ENCODE measurements at regions not wholly inside any gene's neighbourhood (a gene's known extent, or its start where the extent isn't known, plus 50 kb on each side); places are given as distances from the start of the nearest gene placed in this dataset.

DNA sequence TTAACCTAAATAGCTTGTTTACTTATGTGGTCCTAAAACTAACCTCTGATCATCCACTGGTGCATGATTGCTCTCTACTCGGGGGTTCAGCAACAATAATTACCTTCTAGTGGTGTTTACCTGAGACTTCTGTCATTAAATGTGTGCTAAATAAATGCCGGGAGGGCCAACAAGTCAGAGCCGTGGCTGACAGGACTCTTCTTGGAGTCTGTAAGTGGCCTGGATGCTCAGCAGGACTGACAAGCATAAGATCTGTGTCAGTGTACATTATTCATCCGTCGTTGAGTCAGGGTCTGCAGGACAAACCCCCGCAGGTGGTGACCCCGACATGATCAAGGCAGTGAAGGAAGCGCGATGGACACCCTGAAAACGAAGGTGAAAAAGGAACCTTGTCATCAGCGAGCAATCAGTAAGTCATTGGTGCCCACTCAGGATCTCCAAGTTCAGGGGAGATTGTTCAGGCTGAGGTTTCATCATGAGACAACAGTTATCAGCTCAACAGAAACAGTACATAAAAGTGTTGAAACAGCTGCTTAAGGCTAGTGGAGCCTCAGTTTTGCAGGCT is 1466.9 kb downstream of the UQCRFS1 start:
- no peak overlapping the region for H3K4me3 ChIP-seq
- peak overlapping the region; percentile 54 for H3K27ac ChIP-seq
- peaks cover 5% of the 10 kb centered on the region for H3K4me1 ChIP-seq
- no peak for DNase-seq
- no peaks in the 10 kb centered on the region for H3K36me3 ChIP-seq
- H3K9me3 ChIP-seq (replicated peaks), result no peaks in the 10 kb centered on the region
- no peaks in the 10 kb centered on the region for H3K27me3 ChIP-seq

DNA sequence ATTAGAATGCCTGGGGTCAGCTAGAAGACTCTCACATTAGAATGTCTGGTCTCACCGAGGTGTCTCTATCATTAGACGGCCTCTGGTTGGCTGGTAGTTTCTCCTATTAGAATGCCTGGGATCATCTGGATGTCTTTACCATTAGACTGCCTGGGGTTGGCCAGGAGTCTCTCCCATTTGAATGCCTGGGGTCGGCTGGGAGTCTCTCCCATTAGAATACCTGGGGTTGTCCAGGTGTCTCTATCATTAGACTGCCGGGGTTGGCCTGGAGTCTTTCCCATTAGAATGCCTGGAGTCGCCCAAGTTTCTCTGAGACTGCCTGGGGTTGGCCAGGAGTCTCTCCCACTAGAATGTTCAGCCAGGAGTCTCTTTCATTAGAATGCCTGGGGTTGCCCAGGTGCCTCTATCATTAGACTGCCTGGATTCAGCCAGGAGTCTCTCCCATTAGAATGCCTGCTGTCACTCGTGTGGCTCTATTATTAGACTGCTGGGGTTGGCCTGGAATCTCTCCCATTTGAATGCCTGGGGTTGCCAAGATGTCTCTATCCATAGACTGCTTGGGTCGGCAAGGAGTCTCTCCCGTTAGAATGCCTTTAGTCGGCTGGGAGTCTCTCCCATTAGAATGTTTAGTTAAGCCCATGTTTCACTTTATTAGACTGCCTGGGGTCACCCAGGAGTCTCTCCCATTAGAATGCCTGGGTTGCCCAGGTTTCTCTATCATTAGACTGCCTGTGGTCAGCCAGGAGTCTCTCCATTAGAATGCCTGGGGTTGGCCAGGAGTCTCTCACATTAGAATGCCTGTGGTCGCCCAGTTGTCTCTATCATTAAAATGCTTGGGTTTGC is 1467.8 kb downstream of the UQCRFS1 start:
- Histone ChIP-seq H3K9me3 (replicated peaks) (no peaks in the 10 kb centered on the region), H3K4me3 (no peak overlapping the region), H3K36me3 (no peaks in the 10 kb centered on the region), H3K27me3 (no peaks in the 10 kb centered on the region), H3K4me1 (peaks cover 7% of the 10 kb centered on the region), H3K27ac (peak overlapping the region; percentile 54)
- DNase-seq, result peak; percentile 55 to 71

DNA sequence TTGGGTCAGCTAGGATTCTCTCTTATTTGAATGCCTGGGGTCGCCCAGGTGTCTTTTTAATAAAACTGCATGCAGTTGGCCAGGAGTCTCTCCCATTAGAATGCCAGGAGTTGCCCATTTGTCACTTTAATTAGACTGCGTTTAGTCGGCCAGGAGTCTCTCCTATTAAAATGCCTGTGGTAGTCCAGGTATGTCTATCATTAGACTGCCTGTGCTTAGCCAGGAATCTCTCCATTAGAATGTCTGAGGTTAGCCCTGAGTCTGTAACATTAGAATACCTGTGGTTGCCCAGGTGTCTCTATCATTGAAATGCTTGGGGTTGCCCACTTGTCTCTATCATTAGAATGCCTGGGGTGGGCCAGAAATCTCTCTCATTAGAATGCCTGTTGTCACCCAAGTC is 1470.9 kb downstream of the UQCRFS1 start:
- no peak for DNase-seq
- Histone ChIP-seq H3K27me3 (no peaks in the 10 kb centered on the region), H3K4me1 (peaks cover 12% of the 10 kb centered on the region), H3K9me3 (replicated peaks) (peaks cover 4% of the 10 kb centered on the region; the same call in 1 of the 2 replicates), H3K36me3 (no peaks in the 10 kb centered on the region), H3K27ac (no peak overlapping the region), H3K4me3 (no peak overlapping the region)

DNA sequence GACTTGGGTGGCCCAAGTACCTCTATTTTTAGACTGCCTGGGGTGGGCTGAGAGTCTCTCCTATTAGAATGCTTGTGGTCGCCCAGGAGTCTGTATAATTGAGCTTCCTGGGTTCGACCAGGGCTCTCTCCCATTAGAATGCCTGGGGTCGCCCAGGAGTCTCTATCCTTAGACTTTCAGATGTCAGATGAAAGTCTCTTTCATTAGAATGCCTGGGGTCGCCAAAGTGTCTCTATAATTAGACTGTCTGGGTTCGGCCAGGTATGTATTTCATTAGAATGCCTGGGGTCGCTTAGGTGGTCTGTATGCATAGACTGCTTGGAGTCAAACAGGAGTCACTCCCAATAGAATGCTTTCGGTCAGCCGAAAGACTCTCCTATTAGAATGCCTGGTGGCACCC is 1471.7 kb downstream of the UQCRFS1 start:
- no peak overlapping the region for H3K27ac ChIP-seq
- peaks cover 12% of the 10 kb centered on the region for H3K4me1 ChIP-seq
- H3K4me3 ChIP-seq, result no peak overlapping the region
- H3K9me3 ChIP-seq (replicated peaks), result peaks cover 4% of the 10 kb centered on the region; the same call in 1 of the 2 replicates
- H3K27me3 ChIP-seq, result no peaks in the 10 kb centered on the region
- no peaks in the 10 kb centered on the region for H3K36me3 ChIP-seq
- DNase-seq, result peak in 1 of 2 experiments; percentile 15

DNA sequence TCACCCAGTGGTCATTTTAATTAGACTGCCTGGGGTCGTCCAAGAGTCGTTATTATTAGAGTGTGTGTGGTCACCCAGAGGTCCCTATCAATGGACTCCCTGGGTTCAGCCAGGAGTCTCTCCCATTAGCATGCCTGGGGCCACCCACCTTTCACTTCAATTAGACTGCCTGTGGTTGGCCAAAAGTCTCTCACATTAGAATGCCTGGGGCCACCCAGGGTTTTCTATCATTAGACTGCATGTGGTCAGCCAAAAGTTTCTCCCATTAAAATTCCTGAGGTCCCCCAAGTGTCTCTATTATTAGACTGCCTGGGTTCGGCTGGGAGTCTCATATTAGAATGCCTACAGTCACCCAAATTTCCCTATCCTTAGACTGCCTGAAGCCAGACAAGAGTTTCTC is 1472.6 kb downstream of the UQCRFS1 start:
- H3K4me3 ChIP-seq, result no peak overlapping the region
- no peaks in the 10 kb centered on the region; the same call in 1 of the 2 replicates for H3K36me3 ChIP-seq
- peak overlapping the region; percentile 34; the same call in 1 of the 2 replicates for H3K27ac ChIP-seq
- DNase-seq, result peak; percentile 75 to 89
- H3K9me3 ChIP-seq (replicated peaks), result peaks cover 4% of the 10 kb centered on the region; the same call in 1 of the 2 replicates
- peaks cover 12% of the 10 kb centered on the region for H3K4me1 ChIP-seq
- H3K27me3 ChIP-seq, result no peaks in the 10 kb centered on the region

DNA sequence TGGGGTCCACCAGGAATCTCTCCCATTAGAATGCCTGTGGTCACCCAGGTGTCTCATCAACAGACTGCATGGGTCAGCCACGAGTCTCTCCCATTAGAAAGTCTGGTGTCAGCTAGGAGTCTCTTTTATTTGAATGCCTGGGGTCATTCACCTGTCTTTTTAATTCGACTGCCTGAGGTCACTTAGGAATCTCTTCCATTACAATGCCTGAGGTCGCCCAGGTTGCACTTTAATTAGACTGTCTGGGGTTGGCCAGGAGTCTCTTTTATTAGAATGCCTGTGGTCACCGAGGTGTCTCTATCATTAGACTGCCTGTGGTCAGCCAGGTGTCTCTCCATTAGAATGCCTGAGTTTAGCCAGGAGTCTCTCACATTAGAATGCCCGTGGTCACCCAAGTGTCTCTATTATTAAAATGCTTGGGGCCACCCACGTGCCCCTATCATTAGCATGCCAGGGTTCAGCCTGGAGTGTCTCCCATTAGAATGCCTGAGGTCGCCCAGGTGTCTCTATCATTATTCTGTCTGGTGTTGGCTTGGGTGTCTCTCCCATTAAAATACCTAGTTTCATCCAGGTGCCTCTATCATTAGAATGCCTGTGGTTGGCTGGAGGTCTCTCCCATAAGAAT is 1474.3 kb downstream of the UQCRFS1 start:
- Histone ChIP-seq H3K27me3 (no peaks in the 10 kb centered on the region), H3K4me1 (peaks cover 8% of the 10 kb centered on the region; the same call in 1 of the 2 replicates), H3K4me3 (no peak overlapping the region), H3K27ac (no peak overlapping the region), H3K9me3 (replicated peaks) (peaks cover 4% of the 10 kb centered on the region; the same call in 1 of the 2 replicates), H3K36me3 (peaks cover 2% of the 10 kb centered on the region; the same call in 1 of the 2 replicates)
- DNase-seq, result no peak

DNA sequence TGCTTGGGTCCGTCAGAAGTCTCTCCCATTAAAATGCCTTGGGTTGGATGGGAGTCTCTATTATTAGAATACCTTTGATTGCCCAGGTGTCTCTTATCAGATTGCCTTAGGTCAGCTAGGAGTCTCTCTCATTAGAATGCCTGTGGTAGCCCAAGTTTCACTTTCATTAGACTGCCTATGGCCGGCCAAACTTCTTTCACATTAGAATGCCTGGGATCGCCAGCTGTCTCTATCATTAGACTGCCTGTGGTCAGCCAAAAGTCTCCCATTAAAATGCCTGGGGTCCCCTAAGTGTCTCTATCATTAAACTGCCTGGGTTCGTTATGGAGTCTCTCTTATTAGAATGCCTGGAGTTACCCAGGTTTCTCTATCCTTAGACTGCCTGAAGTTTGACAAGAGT is 1476.7 kb downstream of the UQCRFS1 start:
- H3K9me3 ChIP-seq (replicated peaks), result peaks cover 22% of the 10 kb centered on the region
- H3K27me3 ChIP-seq, result no peaks in the 10 kb centered on the region
- no peak overlapping the region for H3K27ac ChIP-seq
- H3K4me3 ChIP-seq, result no peak overlapping the region
- H3K36me3 ChIP-seq, result peaks cover 19% of the 10 kb centered on the region
- peaks cover 8% of the 10 kb centered on the region; the same call in 1 of the 2 replicates for H3K4me1 ChIP-seq
- no peak for DNase-seq

DNA sequence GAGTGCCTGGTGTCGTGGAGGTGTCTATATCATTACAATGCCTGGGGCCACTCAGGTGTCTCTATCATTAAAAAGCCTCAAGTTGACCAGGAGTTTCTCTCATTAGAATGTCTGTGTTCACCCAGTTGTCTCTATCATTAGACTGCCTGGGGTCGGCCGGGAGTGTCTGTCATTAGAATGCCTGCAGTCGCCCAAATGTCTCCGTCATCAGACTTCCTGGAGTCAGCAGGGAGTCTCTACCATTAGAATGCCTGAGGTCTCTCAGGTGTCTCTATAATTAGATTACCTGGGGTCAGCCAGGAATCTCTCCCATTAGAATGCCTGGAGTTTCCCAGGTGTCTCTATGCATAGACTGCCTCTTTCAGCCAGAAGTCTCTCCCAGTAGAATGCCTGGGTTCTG is 1477.6 kb downstream of the UQCRFS1 start:
- no peak for DNase-seq
- Histone ChIP-seq H3K4me3 (no peak overlapping the region), H3K36me3 (peaks cover 21% of the 10 kb centered on the region), H3K27me3 (no peaks in the 10 kb centered on the region), H3K9me3 (replicated peaks) (peaks cover 25% of the 10 kb centered on the region), H3K4me1 (peaks cover 7% of the 10 kb centered on the region; the same call in 1 of the 2 replicates), H3K27ac (no peak overlapping the region)

DNA sequence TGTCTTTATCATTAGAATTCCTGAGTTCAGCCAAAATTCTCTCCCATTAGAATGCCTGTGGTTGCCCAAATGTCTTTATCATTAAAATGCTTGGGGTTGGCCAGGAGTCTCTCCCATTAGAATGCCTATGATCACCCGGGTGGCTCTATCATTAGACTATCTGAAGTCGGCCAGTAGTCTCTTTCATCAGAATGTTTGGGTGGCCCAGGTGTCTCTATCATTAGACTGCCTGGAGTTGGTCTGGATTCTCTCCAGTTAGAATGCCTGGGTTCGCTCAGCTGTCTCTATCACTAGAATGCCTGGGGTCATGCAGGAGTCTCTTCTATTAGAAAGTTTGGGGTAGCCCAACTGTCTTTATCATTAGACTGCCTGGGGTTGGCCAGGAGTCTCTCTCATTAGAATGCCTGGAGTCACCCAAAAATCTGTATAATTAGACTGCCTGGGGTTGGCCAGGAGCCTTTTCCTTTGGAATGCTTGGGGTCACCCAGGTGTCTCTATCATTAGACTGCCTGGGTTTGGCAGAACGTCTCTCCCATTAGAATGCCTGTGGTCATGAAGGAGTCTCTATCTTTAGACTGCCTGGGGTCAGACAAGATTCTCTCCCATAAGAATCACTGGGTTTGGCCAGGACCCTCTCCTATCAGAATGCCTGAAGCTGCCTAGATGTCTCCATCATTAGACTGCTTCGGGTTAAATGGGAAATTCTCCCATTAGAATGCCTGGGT is 1478.3 kb downstream of the UQCRFS1 start:
- H3K36me3 ChIP-seq, result peaks cover 25% of the 10 kb centered on the region
- no peak overlapping the region for H3K27ac ChIP-seq
- H3K9me3 ChIP-seq (replicated peaks), result peaks cover 27% of the 10 kb centered on the region
- DNase-seq, result no peak
- H3K27me3 ChIP-seq, result no peaks in the 10 kb centered on the region
- no peak overlapping the region for H3K4me3 ChIP-seq
- peaks cover under 1% of the 10 kb centered on the region; the same call in 1 of the 2 replicates for H3K4me1 ChIP-seq

DNA sequence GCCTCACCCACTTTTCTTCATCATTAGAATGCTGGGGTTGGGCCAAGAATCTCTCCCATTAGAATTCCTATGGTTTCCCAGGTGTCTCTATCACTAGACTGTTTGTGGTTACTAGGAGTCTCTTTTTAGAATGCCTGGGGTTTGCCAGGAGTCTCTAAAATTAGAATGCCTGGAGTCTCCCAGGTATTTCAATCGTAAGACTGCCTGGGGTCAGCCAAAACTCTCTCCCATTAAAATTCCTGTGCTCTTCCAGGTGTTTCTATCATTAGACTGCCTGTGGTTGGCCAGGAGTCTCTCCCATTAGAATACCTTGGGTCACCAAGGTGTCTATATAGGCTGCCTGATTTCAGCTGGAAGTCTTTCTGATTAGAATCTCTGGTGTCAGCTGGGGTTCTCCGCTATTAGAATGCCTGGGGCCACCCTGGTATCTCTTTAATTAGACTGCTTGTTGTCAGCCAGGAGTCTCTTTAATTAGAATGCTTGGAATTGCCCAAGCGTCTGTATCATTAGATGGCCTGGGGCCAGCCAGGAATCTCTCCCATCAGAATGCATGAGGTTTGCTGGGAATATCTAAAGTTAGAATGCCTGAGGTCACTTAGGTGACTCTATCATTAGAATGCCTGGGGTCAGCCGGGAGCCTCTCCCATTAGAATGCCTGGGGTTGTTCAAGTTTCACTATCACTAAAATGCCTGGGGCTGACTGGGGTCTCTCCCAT is 1479.2 kb downstream of the UQCRFS1 start:
- H3K36me3 ChIP-seq, result peaks cover 29% of the 10 kb centered on the region
- no peaks in the 10 kb centered on the region for H3K27me3 ChIP-seq
- H3K4me3 ChIP-seq, result no peak overlapping the region
- H3K9me3 ChIP-seq (replicated peaks), result peaks cover 25% of the 10 kb centered on the region
- H3K27ac ChIP-seq, result no peak overlapping the region
- no peaks in the 10 kb centered on the region for H3K4me1 ChIP-seq
- DNase-seq, result no peak

DNA sequence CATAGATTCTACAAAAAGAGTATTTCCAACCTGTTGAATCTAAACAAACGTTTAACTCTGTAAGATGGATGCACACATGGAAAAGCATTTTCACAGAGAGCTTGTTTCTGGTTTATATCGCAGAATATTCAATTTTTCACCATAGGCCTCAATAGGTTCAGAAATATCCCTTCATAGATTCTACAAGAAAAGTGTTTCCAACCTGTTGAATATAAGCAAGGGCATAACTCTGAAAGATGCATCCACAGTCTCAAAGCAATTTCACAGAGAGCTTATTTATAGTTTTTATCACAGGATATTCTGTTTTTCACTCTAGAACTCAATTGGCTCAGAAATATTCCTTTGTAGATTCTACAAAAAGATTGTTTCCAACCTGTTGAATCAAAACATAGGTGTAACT is 1483.6 kb downstream of the UQCRFS1 start:
- H3K27me3 ChIP-seq, result no peaks in the 10 kb centered on the region
- no peak for DNase-seq
- H3K4me1 ChIP-seq, result no peaks in the 10 kb centered on the region
- peaks cover 37% of the 10 kb centered on the region for H3K36me3 ChIP-seq
- peaks cover 32% of the 10 kb centered on the region for H3K9me3 ChIP-seq (replicated peaks)
- H3K4me3 ChIP-seq, result no peak overlapping the region
- H3K27ac ChIP-seq, result no peak overlapping the region

DNA sequence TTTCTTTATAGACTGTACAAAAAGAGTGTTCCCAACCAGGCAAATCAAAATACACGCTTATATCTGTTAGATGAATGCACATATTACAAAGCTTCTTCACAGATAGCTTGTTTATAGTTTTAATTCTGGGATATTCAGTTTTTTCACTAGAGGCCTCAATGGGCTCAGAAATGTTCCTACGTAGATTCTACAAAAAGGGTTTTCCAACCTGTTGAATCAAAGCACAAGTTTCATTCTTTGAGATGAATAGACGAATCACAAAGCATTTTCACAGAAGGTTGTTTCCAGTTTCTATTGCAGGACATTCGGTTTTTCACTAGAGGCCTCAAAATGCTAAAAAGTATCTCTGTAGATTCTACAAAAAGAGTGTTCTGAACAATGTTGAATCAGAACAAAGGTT is 1490.3 kb downstream of the UQCRFS1 start:
- Histone ChIP-seq H3K9me3 (replicated peaks) (peaks cover 11% of the 10 kb centered on the region; the same call in 1 of the 2 replicates), H3K4me1 (no peaks in the 10 kb centered on the region), H3K27ac (no peak overlapping the region), H3K4me3 (no peak overlapping the region), H3K27me3 (no peaks in the 10 kb centered on the region), H3K36me3 (no peaks in the 10 kb centered on the region)
- no peak for DNase-seq

DNA sequence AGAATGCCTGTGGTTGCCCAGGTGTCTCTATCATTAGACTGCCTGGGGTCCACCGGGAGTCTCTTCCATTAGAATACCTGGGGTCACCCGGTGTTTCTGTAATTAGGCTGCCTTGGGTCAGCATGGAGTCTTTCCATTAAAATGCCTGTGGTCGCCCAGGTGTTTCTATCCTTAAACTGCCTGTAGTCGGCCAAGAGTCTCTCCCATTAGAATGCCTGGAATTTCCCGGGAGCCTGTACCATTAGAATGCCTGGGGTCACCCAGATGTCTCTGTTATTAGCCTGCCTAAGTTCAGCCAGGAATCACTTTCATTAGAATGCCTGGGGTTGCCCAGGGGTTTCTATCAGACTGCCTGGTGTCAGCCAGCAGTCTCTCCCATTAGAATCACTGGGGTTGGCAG is 1492.8 kb downstream of the UQCRFS1 start:
- H3K27me3 ChIP-seq, result no peaks in the 10 kb centered on the region
- peaks cover 9% of the 10 kb centered on the region; the same call in 1 of the 2 replicates for H3K9me3 ChIP-seq (replicated peaks)
- H3K4me3 ChIP-seq, result no peak overlapping the region
- no peak for DNase-seq
- H3K36me3 ChIP-seq, result no peaks in the 10 kb centered on the region
- no peaks in the 10 kb centered on the region for H3K4me1 ChIP-seq
- no peak overlapping the region for H3K27ac ChIP-seq

DNA sequence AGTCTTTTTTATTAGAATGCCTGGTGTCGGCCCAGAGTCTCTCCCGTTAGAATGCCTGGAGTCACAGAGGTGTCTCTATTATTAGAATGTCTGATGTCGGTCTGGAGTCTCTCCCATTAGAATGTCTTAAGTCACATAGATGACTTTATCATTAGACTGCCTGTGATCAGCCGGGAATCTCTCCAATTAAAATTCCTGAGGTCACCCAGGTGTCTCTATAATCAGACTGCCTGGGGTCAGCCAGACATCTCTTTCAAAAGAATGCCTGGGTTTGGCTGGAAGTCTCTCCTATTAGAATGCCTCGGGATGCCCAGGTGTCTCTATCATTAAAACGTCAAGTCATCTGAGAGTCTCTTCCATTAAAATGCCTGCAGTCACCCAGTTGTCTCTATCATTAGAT is 1493.9 kb downstream of the UQCRFS1 start:
- H3K36me3 ChIP-seq, result no peaks in the 10 kb centered on the region
- H3K4me3 ChIP-seq, result no peak overlapping the region
- H3K4me1 ChIP-seq, result no peaks in the 10 kb centered on the region
- H3K27ac ChIP-seq, result no peak overlapping the region
- H3K27me3 ChIP-seq, result no peaks in the 10 kb centered on the region
- no peak for DNase-seq
- H3K9me3 ChIP-seq (replicated peaks), result peaks cover 18% of the 10 kb centered on the region
